Smooth muscle cell (in vitro differentiated cells): ENCODE measurements at regions not wholly inside any gene's neighbourhood (a gene's known extent, or its start where the extent isn't known, plus 50 kb on each side); places are given as distances from the start of the nearest gene placed in this dataset.
A peak's percentile ranks its signal among the peaks of the same experiment; 100 is the strongest.

Experiments
- DNase-seq: peaks from one replicate; lab custom pipeline; 2025; ENCODE audit not compliant: unreplicated experiment; lab: John Stamatoyannopoulos, UW
- H2AFZ ChIP-seq: fragments of 200-600 bp; sonication (generic); 2 replicates; pipeline ENCODE4 v1.6.0; 2016; ENCODE audit warnings: antibody characterized with exemption, low read depth, mild to moderate bottlenecking
- H3F3A ChIP-seq: fragments of 200-600 bp; sonication (generic); 2 replicates; pipeline ENCODE4 v1.6.0; 2017; ENCODE audit warnings: antibody characterized with exemption, low read depth
- H3K27ac ChIP-seq: fragments of 200-600 bp; sonication (generic); 2 replicates; pipeline ENCODE4 v1.5.1; 2016; ENCODE audit warnings: low read depth, mild to moderate bottlenecking
- H3K27me3 ChIP-seq: fragments of 200-600 bp; sonication (generic); 2 replicates; pipeline ENCODE4 v1.6.1; 2016; ENCODE audit warnings: low read depth, mild to moderate bottlenecking
- H3K36me3 ChIP-seq: fragments of 200-600 bp; sonication (generic); 2 replicates; pipeline ENCODE4 v1.5.1; 2016; ENCODE audit warnings: low read depth
- H3K4me1 ChIP-seq: fragments of 200-600 bp; sonication (generic); 2 replicates; pipeline ENCODE4 v1.5.1; 2016; ENCODE audit warnings: low read depth
- H3K4me2 ChIP-seq: fragments of 200-600 bp; sonication (generic); 2 replicates; pipeline ENCODE4 v1.6.0; 2016; ENCODE audit warnings: mild to moderate bottlenecking
- H3K4me3 ChIP-seq: fragments of 200-600 bp; sonication (generic); 2 replicates; pipeline ENCODE4 v1.5.1; 2016; ENCODE audit warnings: mild to moderate bottlenecking
- H3K79me2 ChIP-seq: fragments of 200-600 bp; sonication (generic); 2 replicates; pipeline ENCODE4 v1.6.0; 2016; ENCODE audit warnings: low read depth, mild to moderate bottlenecking
- H3K9ac ChIP-seq: fragments of 200-600 bp; sonication (generic); 2 replicates; pipeline ENCODE4 v1.6.0; 2016; ENCODE audit warnings: low read depth
- H3K9me3 ChIP-seq: fragments of 200-600 bp; sonication (generic); replicated peaks from 2 replicates; pipeline ENCODE4 v1.5.1; 2016; ENCODE audit warnings: low read depth
- H4K20me1 ChIP-seq: fragments of 200-600 bp; sonication (generic); 2 replicates; pipeline ENCODE4 v1.6.0; 2016; ENCODE audit warnings: low read depth
- CTCF ChIP-seq: fragments of 200-600 bp; sonication (generic); IDR thresholded peaks from 2 replicates; pipeline ENCODE4 v1.5.1; 2017; ENCODE audit warnings: borderline replicate concordance, mild to moderate bottlenecking, antibody characterized with exemption; ENCODE audit not compliant: insufficient read depth, poor library complexity, severe bottlenecking
- WGBS: methylation state at CpG from one replicate; pipeline ENCODE4 v1.1.7; 2016; ENCODE audit warnings: low lambda C conversion rate; 5-methylcytosine and 5-hydroxymethylcytosine counted together

GRCh38 chr2:64283006-64283570 is 138.9 kb upstream of the PELI1 start:
- H3K4me2 ChIP-seq = peak overlapping the region; percentile 79
- no peak for TF ChIP-seq CTCF
- no peaks in the 10 kb centered on the region for H3K79me2 ChIP-seq
- no peak overlapping the region for H3K9ac ChIP-seq
- no peak overlapping the region for H2AFZ ChIP-seq
- no peak overlapping the region for H3K27ac ChIP-seq
- no peaks in the 10 kb centered on the region for H3F3A ChIP-seq
- no peak for DNase-seq
- 95% methylated on average over 5 of the region's 5 CpGs for WGBS
- no peaks in the 10 kb centered on the region for H3K36me3 ChIP-seq
- H4K20me1 ChIP-seq = no peaks in the 10 kb centered on the region
- H3K9me3 ChIP-seq = no peaks in the 10 kb centered on the region
- H3K4me1 ChIP-seq = no peaks in the 10 kb centered on the region
- H3K4me3 ChIP-seq = no peak overlapping the region
- H3K27me3 ChIP-seq = no peaks in the 10 kb centered on the region

DNA sequence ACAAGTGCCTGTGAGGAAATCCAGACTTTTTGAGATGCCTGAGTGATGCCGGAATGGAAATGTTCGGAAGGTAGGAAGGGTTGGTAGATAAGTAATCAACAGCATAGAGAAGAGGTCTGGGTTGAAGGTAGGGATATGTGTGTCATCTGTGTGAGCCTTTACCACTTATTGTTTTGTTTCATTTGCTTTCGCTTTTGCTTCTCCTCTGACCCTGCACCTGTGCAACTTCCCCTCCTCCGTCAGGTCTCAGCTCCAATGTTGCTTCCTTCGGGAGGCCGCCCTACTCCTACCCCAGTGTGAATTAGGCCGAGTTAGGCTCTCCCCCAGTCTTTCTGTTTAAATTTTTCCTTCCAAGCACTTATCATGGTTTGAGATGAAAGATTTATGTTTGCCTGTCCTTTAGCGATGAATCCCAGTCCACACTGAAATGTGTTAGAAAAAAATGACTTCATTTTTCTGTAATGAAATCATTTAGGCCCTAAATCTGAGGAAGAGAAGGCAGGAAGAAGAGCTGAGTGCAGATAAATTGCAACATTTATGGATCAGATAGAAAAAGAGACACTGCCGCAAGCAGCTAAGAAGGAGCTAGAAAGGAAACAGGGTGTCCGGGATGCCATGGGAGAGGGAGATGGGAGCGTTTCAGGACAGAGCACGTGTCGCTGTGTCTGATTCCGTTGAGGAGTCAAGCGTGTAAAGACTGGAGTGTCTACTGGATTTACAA is 139.6 kb upstream of the PELI1 start:
- Histone ChIP-seq H3F3A (no peaks in the 10 kb centered on the region), H4K20me1 (no peaks in the 10 kb centered on the region), H3K4me2 (peak overlapping the region; percentile 79), H3K27me3 (no peaks in the 10 kb centered on the region), H3K27ac (no peak overlapping the region), H3K9ac (no peak overlapping the region), H3K36me3 (no peaks in the 10 kb centered on the region), H2AFZ (peak overlapping the region; percentile 74), H3K79me2 (no peaks in the 10 kb centered on the region), H3K4me1 (no peaks in the 10 kb centered on the region), H3K4me3 (no peak overlapping the region), H3K9me3 (no peaks in the 10 kb centered on the region)
- DNase-seq = no peak
- TF ChIP-seq CTCF = no peak
- 46% methylated on average over 15 of the region's 15 CpGs for WGBS

DNA sequence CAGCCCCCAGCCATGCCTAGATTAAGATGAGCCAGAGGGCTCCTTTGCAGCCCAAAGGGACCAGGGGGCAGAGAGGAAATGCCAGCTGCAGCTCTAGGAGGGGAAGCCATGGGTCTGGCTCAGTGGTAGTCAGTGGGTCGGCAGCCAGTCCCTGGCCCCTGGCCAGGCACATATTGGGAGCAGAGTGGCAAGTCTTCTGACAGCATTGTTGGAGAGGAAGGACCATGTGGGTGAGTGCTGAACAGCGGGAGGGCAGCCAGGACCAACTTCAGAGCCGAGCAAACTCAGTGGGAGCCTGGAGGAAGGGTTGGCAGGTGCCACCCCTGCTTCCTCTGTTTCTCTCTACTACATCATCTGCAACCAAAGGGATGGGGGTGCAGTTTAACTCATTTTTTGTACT is 140.5 kb upstream of the PELI1 start:
- Histone ChIP-seq H3K27me3 (no peaks in the 10 kb centered on the region), H2AFZ (no peak overlapping the region), H3K9ac (no peak overlapping the region), H3K4me1 (no peaks in the 10 kb centered on the region), H3K36me3 (no peaks in the 10 kb centered on the region), H3K79me2 (no peaks in the 10 kb centered on the region), H3K4me3 (no peak overlapping the region), H3K9me3 (no peaks in the 10 kb centered on the region), H3K27ac (no peak overlapping the region), H4K20me1 (no peaks in the 10 kb centered on the region), H3F3A (no peaks in the 10 kb centered on the region), H3K4me2 (no peak overlapping the region)
- 97% methylated on average over 3 of the region's 3 CpGs for WGBS
- TF ChIP-seq CTCF = no peak
- no peak for DNase-seq
